HepG2 (cell line): ENCODE measurements at regions not wholly inside any gene's neighbourhood (a gene's known extent, or its start where the extent isn't known, plus 50 kb on each side); places are given as distances from the start of the nearest gene placed in this dataset.

ENCODE experiments used
- ARID4A ChIP-seq: sonication (generic); formaldehyde crosslinking; IDR thresholded peaks from 2 replicates; pipeline ENCODE4 v1.5.0; 2020; ENCODE audit warnings: mild to moderate bottlenecking, missing genetic modification reagents, borderline replicate concordance
- FLYWCH1 ChIP-seq: sonication (generic); formaldehyde crosslinking; IDR thresholded peaks from 2 replicates; pipeline ENCODE4 v1.8.1; 2023; ENCODE audit warnings: mild to moderate bottlenecking, missing genetic modification reagents
- GABPB1 ChIP-seq: IDR thresholded peaks from 2 replicates; pipeline ENCODE4 v1.6.1; 2016; ENCODE audit warnings: mild to moderate bottlenecking, missing genetic modification reagents, moderate library complexity, missing compliant biosample characterization
- HMGXB4 ChIP-seq, 2 experiments: sonication (generic) in 1 of 2; formaldehyde crosslinking in 1 of 2; IDR thresholded peaks; 2 replicates each; pipeline versions ENCODE4 v1.4.0 to v1.6.1; 2018 to 2020; ENCODE audit warnings: missing genetic modification reagents in 2 of 2, borderline replicate concordance in 1 of 2, low read depth in 1 of 2, mild to moderate bottlenecking in 1 of 2, missing biosample characterization in 1 of 2
- IRF9 ChIP-seq: sonication (generic); formaldehyde crosslinking; IDR thresholded peaks from 2 replicates; pipeline ENCODE4 v1.8.0; 2022; ENCODE audit warnings: missing genetic modification reagents, mild to moderate bottlenecking, borderline replicate concordance
- ISL2 ChIP-seq: sonication (generic); formaldehyde crosslinking; IDR thresholded peaks from 2 replicates; pipeline ENCODE4 v1.5.0; 2020; ENCODE audit warnings: missing genetic modification reagents
- MEIS1 ChIP-seq: sonication (generic); formaldehyde crosslinking; IDR thresholded peaks from 2 replicates; pipeline ENCODE4 v1.9.0; 2021; ENCODE audit warnings: mild to moderate bottlenecking, missing genetic modification reagents, moderate library complexity, borderline replicate concordance
- MXI1 ChIP-seq: IDR thresholded peaks from 3 replicates; pipeline ENCODE4 v1.6.1; 2012; ENCODE audit warnings: low read depth, low read length, inconsistent platforms, borderline replicate concordance
- PRDM4 ChIP-seq: sonication (generic); formaldehyde crosslinking; IDR thresholded peaks from 2 replicates; pipeline ENCODE4 v1.9.0; 2021; ENCODE audit warnings: missing genetic modification reagents, borderline replicate concordance
- RAD51 ChIP-seq: fragments of 450-650 bp; IDR thresholded peaks from 2 replicates; pipeline ENCODE4 v1.6.1; 2016; ENCODE audit warnings: borderline replicate concordance
- SP5 ChIP-seq: IDR thresholded peaks from 2 replicates; pipeline ENCODE4 v1.6.1; 2016; ENCODE audit warnings: low read depth, borderline replicate concordance
- ZBTB25 ChIP-seq: IDR thresholded peaks from 2 replicates; pipeline ENCODE4 v1.6.1; 2018; ENCODE audit warnings: missing genetic modification reagents
- ZNF224 ChIP-seq: sonication (generic); formaldehyde crosslinking; IDR thresholded peaks from 2 replicates; pipeline ENCODE4 v1.5.0; 2020; ENCODE audit warnings: mild to moderate bottlenecking, missing genetic modification reagents
- ZNF292 ChIP-seq: sonication (generic); formaldehyde crosslinking; IDR thresholded peaks from 2 replicates; pipeline ENCODE4 v1.8.1; 2022; ENCODE audit warnings: mild to moderate bottlenecking, low read depth, missing genetic modification reagents, borderline replicate concordance
- ZNF766 ChIP-seq: sonication (generic); formaldehyde crosslinking; IDR thresholded peaks from 2 replicates; pipeline ENCODE4 v1.5.0; 2020; ENCODE audit warnings: missing genetic modification reagents, borderline replicate concordance
- ZNF776 ChIP-seq: sonication (generic); formaldehyde crosslinking; IDR thresholded peaks from 2 replicates; pipeline ENCODE4 v1.4.0; 2020; ENCODE audit warnings: mild to moderate bottlenecking, missing genetic modification reagents
- ZNF777 ChIP-seq: sonication (generic); formaldehyde crosslinking; IDR thresholded peaks from 2 replicates; pipeline ENCODE4 v1.4.0; 2020; ENCODE audit warnings: missing genetic modification reagents

- TF ChIP-seq ZBTB25 (no peak), ZNF292 (CRISPR knock-in tag) (peak; percentile 52; the same call in 1 of the 2 replicates), SP5 (peak; percentile 43; the same call in 1 of the 2 replicates), ZNF224 (CRISPR knock-in tag) (no peak), HMGXB4 (CRISPR knock-in tag; IDR thresholded peaks at IDR 0.05; ENCODE audit: borderline replicate concordance in 1 of 2, low read depth in 1 of 2) (peak; percentile 39 to 79; a peak in 3 of 4 replicates), GABPB1 (CRISPR knock-in tag) (peak; percentile 65; the same call in 1 of the 2 replicates), MXI1 (peak; percentile 37; the same call in 1 of the 3 replicates), FLYWCH1 (CRISPR knock-in tag) (no peak), MEIS1 (CRISPR knock-in tag) (no peak), ZNF776 (no peak), ZNF777 (peak; percentile 93), IRF9 (CRISPR knock-in tag) (0 out of 2 replicates have a peak, but pooled peaks have one; percentile 57), ZNF766 (CRISPR knock-in tag) (0 out of 2 replicates have a peak, but pooled peaks have one; percentile 19), ARID4A (CRISPR knock-in tag) (peak; percentile 56; the same call in 1 of the 2 replicates), ISL2 (CRISPR knock-in tag) (0 out of 2 replicates have a peak, but pooled peaks have one; percentile 20), RAD51 (no peak), PRDM4 (CRISPR knock-in tag) (no peak)
These were observed 58.6 kb upstream of the ZC4H2 start, which contains the start of gene ZC3H12B (continued) for GRCh38 chrX:65034668-65035445.
